HL-60 (cell line): ENCODE measurements at regions not wholly inside any gene's neighbourhood (a gene's known extent, or its start where the extent isn't known, plus 50 kb on each side); places are given as distances from the start of the nearest gene placed in this dataset.

ENCODE experiments used
- POLR2AphosphoS5 ChIP-seq: IDR thresholded peaks from 2 replicates; pipeline ENCODE4 v1.6.1; 2012; ENCODE audit warnings: low read depth
- TF ChIP-seq, protein P1 (sequence below): IDR thresholded peaks from 2 replicates; pipeline ENCODE4 v1.6.1; 2012; ENCODE audit warnings: low read depth; ENCODE audit not compliant: insufficient replicate concordance

GRCh38 chr6:23563323-23563722 lies 562.7 kb upstream of the NRSN1 start:
- TF ChIP-seq POLR2AphosphoS5, result no peak
- TF ChIP-seq, protein P1, sequence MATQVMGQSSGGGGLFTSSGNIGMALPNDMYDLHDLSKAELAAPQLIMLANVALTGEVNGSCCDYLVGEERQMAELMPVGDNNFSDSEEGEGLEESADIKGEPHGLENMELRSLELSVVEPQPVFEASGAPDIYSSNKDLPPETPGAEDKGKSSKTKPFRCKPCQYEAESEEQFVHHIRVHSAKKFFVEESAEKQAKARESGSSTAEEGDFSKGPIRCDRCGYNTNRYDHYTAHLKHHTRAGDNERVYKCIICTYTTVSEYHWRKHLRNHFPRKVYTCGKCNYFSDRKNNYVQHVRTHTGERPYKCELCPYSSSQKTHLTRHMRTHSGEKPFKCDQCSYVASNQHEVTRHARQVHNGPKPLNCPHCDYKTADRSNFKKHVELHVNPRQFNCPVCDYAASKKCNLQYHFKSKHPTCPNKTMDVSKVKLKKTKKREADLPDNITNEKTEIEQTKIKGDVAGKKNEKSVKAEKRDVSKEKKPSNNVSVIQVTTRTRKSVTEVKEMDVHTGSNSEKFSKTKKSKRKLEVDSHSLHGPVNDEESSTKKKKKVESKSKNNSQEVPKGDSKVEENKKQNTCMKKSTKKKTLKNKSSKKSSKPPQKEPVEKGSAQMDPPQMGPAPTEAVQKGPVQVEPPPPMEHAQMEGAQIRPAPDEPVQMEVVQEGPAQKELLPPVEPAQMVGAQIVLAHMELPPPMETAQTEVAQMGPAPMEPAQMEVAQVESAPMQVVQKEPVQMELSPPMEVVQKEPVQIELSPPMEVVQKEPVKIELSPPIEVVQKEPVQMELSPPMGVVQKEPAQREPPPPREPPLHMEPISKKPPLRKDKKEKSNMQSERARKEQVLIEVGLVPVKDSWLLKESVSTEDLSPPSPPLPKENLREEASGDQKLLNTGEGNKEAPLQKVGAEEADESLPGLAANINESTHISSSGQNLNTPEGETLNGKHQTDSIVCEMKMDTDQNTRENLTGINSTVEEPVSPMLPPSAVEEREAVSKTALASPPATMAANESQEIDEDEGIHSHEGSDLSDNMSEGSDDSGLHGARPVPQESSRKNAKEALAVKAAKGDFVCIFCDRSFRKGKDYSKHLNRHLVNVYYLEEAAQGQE, result no peak
